GM19193 (cell line): ENCODE measurements at regions not wholly inside any gene's neighbourhood (a gene's known extent, or its start where the extent isn't known, plus 50 kb on each side); places are given as distances from the start of the nearest gene placed in this dataset.

Experiments
- POLR2A ChIP-seq: IDR thresholded peaks from 4 replicates; pipeline ENCODE4 v1.6.1; 2011; ENCODE audit not compliant: insufficient read depth, insufficient read length; ENCODE audit errors: extremely low read depth

DNA sequence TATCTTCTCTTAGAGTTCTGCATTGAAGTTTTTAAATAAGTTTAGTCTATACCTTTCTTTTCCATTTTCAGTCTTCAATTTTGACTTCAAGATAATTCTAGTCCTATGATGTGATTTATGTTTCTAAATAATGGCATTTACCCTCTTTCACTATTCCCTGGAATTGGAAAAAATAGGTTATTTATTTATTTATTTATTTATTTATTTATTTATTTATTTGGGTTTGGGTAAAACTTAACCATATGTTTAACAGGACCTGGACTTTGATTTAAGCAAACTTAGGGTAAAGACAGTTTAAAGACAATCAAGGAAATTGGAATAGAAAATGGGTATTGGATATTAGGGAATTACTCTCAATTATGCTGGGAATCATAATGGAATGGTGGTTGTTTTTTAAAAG lies 182.1 kb downstream of the RPIA start:
- no peak for TF ChIP-seq POLR2A

DNA sequence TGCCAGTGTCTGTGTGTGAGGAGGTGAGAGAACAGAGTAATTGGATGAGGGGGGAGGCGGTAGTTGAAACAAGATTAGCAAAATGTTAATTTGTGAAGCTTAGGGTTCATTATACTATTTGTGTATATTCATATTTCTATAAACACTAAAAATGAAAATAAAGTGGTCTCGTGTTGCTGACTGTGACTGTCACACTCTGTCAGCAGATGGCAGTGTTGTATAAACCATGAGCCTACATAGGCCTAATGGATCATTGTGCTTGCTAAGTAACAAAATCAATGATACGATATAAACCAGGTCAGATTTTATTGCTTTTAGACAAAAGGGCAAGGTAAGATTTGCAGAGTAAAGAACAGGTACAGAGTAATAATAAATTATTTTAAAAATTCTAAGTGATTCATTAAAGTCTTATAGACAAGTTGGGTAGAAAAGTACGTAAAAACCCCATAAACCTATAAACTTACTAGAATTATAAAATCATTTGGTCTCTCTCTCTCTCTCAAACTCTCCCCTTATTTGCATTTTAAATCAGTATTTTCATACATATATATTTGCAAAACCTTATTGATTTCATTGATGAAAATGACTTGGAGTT lies 182.7 kb downstream of the RPIA start:
- no peak for TF ChIP-seq POLR2A

- TF ChIP-seq POLR2A = no peak
These were observed 184.3 kb downstream of the RPIA start for GRCh38 chr2:88875736-88876135.

- TF ChIP-seq POLR2A = no peak
These were observed 189.0 kb downstream of the RPIA start for GRCh38 chr2:88880441-88880953.

- peak; percentile 88 for TF ChIP-seq POLR2A
These were observed 193.8 kb downstream of the RPIA start for GRCh38 chr2:88885275-88885674.

- TF ChIP-seq POLR2A = no peak
These were observed 194.4 kb downstream of the RPIA start for GRCh38 chr2:88885679-88886416.

DNA sequence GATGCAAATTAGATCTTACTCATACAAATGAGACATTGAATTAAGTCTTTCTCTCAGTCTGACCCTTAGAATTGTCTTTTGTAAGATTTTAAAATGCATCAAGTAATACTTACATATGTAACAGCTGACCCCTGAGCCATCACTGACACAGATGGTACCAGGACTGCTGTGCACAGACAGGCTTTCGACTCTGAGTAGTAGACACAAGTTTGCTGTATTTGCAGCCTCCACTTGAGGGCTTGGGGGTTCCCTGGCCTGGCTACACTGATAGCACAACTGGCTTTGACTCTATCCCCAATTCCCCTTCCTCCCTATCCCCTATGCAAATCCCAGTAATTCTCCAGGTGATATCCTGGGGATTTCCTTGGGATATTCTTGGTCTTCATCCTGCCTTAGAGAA lies 200.7 kb downstream of the RPIA start:
- no peak for TF ChIP-seq POLR2A

DNA sequence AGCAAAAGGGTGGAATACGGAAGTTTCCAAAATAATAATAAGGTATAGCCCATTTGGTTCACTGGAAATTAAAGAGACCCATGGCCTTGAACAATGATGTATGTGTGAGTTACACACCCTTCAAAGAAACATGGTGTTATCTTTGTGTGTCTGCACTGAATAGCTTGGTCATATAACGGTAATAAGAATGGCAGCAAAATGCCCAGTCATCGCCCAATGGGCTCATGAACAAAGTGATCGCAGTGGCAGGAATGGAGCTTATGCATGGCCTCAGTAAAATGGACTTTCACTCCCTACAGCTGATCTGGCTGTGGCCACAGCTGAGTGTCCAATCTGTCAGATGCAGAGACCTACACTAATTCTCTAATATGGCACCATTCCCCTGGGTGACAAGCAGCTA lies 201.3 kb downstream of the RPIA start:
- no peak for TF ChIP-seq POLR2A

- TF ChIP-seq POLR2A = no peak
These were observed 205.5 kb downstream of the RPIA start for GRCh38 chr2:88896971-88897370.

DNA sequence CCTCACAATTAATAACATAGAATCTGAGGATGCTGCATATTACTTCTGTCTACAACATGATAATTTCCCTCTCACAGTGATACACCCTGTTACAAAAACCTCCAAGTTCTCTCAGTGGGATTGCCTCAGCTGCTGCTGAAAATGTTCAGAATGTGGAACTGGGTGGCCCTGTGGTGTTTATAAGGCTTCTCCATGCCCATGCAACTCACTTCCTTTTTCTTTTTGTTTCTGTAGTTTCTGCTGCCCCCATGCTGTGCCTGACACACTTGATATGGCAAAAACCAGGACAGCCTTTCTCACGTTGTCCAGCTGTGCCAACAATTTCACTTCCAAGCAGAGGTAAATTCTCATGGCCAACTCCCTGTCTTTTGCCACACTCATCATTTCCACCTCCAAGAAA lies 206.2 kb downstream of the RPIA start:
- no peak for TF ChIP-seq POLR2A

GRCh38 chr2:88903749-88904353 lies 212.4 kb downstream of the RPIA start:
- TF ChIP-seq POLR2A = no peak

DNA sequence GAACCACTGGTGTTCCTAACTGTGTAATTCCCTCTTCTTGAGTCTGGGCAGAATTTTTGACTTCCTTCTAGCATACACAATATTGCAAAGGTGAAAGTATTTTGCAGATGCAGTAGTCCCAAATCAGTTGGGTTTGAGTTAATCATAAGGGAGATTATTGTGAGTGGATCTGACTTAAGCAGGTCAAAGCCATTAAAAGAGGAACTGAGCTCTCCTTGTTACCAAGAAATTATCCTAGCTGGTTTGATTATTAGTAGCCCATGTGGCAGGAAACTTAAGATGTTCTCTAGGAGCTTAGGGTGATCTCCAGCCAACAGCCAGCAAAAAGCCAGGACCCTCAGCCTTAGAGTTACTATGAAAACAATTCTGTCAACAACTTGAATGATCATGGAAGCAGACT lies 221.8 kb downstream of the RPIA start:
- no peak for TF ChIP-seq POLR2A

GRCh38 chr2:88919087-88919738 lies 227.7 kb downstream of the RPIA start:
- no peak for TF ChIP-seq POLR2A

DNA sequence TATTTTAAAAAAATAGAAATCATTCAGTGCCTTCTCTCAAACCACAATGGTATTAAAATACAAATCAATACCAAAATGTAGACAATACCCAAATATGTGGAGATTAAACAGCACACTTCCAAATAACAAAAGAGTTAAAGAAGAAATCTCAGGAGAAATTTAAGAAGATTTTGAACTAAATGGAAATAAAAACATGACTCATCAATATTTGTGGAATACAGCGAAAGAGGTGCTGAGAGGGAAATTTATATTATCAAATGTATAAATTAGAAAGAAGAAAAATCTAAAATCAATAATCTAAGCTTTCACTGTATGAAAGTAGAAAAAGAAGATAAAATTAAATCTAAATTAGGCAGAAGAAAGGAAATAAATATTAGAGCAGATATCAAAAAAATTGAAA lies 233.1 kb downstream of the RPIA start:
- TF ChIP-seq POLR2A = no peak

GRCh38 chr2:88925770-88926462 lies 234.4 kb downstream of the RPIA start:
- TF ChIP-seq POLR2A = no peak
